ENCODE measurements at regions not wholly inside any gene's neighbourhood (a gene's known extent, or its start where the extent isn't known, plus 50 kb on each side); places are given as distances from the start of the nearest gene placed in this dataset.

GRCh38 chr1:170291516-170291915, 145.8 kb downstream of the NTMT2 start:
- no peak overlapping the region for H2BK120ac ChIP-seq (replicated peaks; ENCODE audit: low read depth, low read length)
- H4K91ac ChIP-seq (replicated peaks; ENCODE audit: insufficient read length, low read length), result no peak overlapping the region
- no peak for DNase-seq (ENCODE audit: low read depth in 1 of 2, low spot score in 2 of 2)
- H4K20me1 ChIP-seq (replicated peaks in 1 of 2; ENCODE audit: control insufficient read depth in 1 of 2, insufficient read depth in 2 of 2, low read length in 2 of 2), result no peaks in the 10 kb centered on the region
- no peaks in the 10 kb centered on the region for H3K79me1 ChIP-seq (ENCODE audit: low read depth, low read length)
- no peak overlapping the region for H2BK12ac ChIP-seq (ENCODE audit: low read depth, low read length)
- H3K14ac ChIP-seq (ENCODE audit: insufficient read length), result no peak overlapping the region
- no peaks in the 10 kb centered on the region for H3K23me2 ChIP-seq (ENCODE audit: low read depth, low read length)
- no peaks in the 10 kb centered on the region for H3K4me1 ChIP-seq (replicated peaks in 1 of 4; ENCODE audit: control insufficient read depth in 3 of 4, insufficient read depth in 4 of 4, low read length in 3 of 4)
- H3K27me3 ChIP-seq (replicated peaks in 1 of 4; ENCODE audit: control insufficient read depth in 3 of 4, extremely low read depth in 1 of 4, insufficient read depth in 3 of 4, low read length in 3 of 4), result no peaks in the 10 kb centered on the region
- no peak overlapping the region for H2BK20ac ChIP-seq (ENCODE audit: low read length)
- H3K18ac ChIP-seq (ENCODE audit: extremely low read depth, low read length), result no peak overlapping the region
- H3K9ac ChIP-seq (replicated peaks in 1 of 4; ENCODE audit: extremely low read depth in 1 of 4, low read depth in 3 of 4, low read length in 3 of 4), result no peak overlapping the region
- no peak overlapping the region for H3K4me2 ChIP-seq (ENCODE audit: insufficient read depth in 1 of 2, low read depth in 2 of 2, low read length in 2 of 2)
- no peaks in the 10 kb centered on the region for H3K36me3 ChIP-seq (ENCODE audit: control insufficient read depth in 2 of 4, insufficient read depth in 4 of 4, low read length in 3 of 4)
- H4K8ac ChIP-seq (ENCODE audit: extremely low read depth, insufficient read depth, low read length), result no peak overlapping the region
- no peak overlapping the region for H2BK5ac ChIP-seq (ENCODE audit: low read depth, low read length)
- 83% methylated on average over 4 of the region's 4 CpGs; no CpG with 5 or more reads in 1 of the 2 experiments for WGBS, 2 experiments (ENCODE audit: extremely low coverage in 1 of 2, insufficient coverage in 1 of 2, insufficient read length in 1 of 2, insufficient replicate concordance in 2 of 2, low coverage in 1 of 2, low lambda C conversion rate in 2 of 2, missing lambda C conversion rate in 1 of 2)
- H3K4ac ChIP-seq (replicated peaks; ENCODE audit: insufficient read length, low read depth, low read length), result no peak overlapping the region
- H2BK15ac ChIP-seq (ENCODE audit: low read length), result no peak overlapping the region
- TF ChIP-seq BRCA1 (IDR thresholded peaks at IDR 0.05; ENCODE audit: low read depth, low read length), result no peak
- H3K4me3 ChIP-seq (ENCODE audit: extremely low read depth in 1 of 4, insufficient read depth in 2 of 4, low read depth in 3 of 4, low read length in 4 of 4), result no peak overlapping the region
- FAIRE-seq, result no peak
- H2AK5ac ChIP-seq (ENCODE audit: low read depth, low read length), result no peak overlapping the region
- no peak overlapping the region for H2AFZ ChIP-seq (ENCODE audit: low read length)
- H3K9me3 ChIP-seq (ENCODE audit: insufficient read depth in 2 of 2, low read depth in 1 of 2, low read length in 1 of 2), result no peaks in the 10 kb centered on the region
- no peak overlapping the region for H4K5ac ChIP-seq (ENCODE audit: insufficient read length, low read depth, low read length)
- POLR2A ChIA-PET (ENCODE audit: partially characterized antibody), result no interaction called here
- H3K23ac ChIP-seq (ENCODE audit: insufficient read length), result no peak overlapping the region
- no peak overlapping the region for H3K56ac ChIP-seq (replicated peaks; ENCODE audit: insufficient read length, low read depth, low read length)
- CTCF ChIA-PET (ENCODE audit: partially characterized antibody), result no interaction called here
- H3K79me2 ChIP-seq (ENCODE audit: control insufficient read depth in 1 of 2, insufficient read depth in 2 of 2, low read length in 2 of 2), result no peaks in the 10 kb centered on the region
- no peak overlapping the region for H3K27ac ChIP-seq (ENCODE audit: low read depth, low read length)

Measured in H1 (cell line).